Ovary (tissue), 7 donors: ENCODE measurements at regions not wholly inside any gene's neighbourhood (a gene's known extent, or its start where the extent isn't known, plus 50 kb on each side); places are given as distances from the start of the nearest gene placed in this dataset.

Experiments
- DNase-seq, 5 donors: peaks; one replicate each; pipeline ENCODE4 v3.0.0-alpha.2; 2019 to 2020
- H3K27ac ChIP-seq, 2 donors: fragments of 200-600 bp; one replicate each; pipeline versions ENCODE4 v1.5.1 to v1.8.0; 2019 to 2022
- H3K27me3 ChIP-seq: fragments of 200-600 bp; one replicate; pipeline ENCODE4 v1.8.0; 2022
- H3K36me3 ChIP-seq: fragments of 200-600 bp; sonication (generic); one replicate; pipeline ENCODE4 v1.5.1; 2019
- H3K4me1 ChIP-seq: one replicate; pipeline ENCODE4 v1.8.1; 2013; ENCODE audit warnings: mild to moderate bottlenecking, moderate library complexity; ENCODE audit not compliant: insufficient read depth
- H3K4me3 ChIP-seq: fragments of 200-600 bp; sonication (generic); one replicate; pipeline ENCODE4 v1.5.1; 2017
- H3K9me3 ChIP-seq, 2 donors: fragments of 200-600 bp in 1 of 2; sonication (generic) in 1 of 2; one replicate each; pipeline versions ENCODE4 v1.5.1 to v1.8.1; 2013 to 2019; ENCODE audit warnings: mild to moderate bottlenecking in 1 of 2, moderate library complexity in 1 of 2
- EP300 ChIP-seq: sonication (generic); formaldehyde crosslinking; IDR thresholded peaks from one replicate; pipeline ENCODE4 v1.6.1; 2017; ENCODE audit warnings: antibody characterized with exemption
- POLR2A ChIP-seq: fragments of 450-650 bp; IDR thresholded peaks from one replicate; pipeline ENCODE4 v1.6.1; 2017; ENCODE audit warnings: antibody characterized with exemption, mild to moderate bottlenecking, moderate library complexity
- WGBS, 3 donors: extraction: QIAGEN DNeasy Blood & Tissue Kit in 1 of 3; methylation state at CpG; one replicate each; pipeline versions ENCODE4 v1.1.5 to v1.1.7; 2013 to 2017; 5-methylcytosine and 5-hydroxymethylcytosine counted together
- intact Hi-C, 4 donors: fragments of 100-400 bp; cut with DNase I; formaldehyde crosslinking; loops; one replicate each; pipeline versions ENCODE4 v1.11.0 to v1.15.1; 2022 to 2023
- TF ChIP-seq, protein P1 (sequence below), 3 donors: fragments of 450-650 bp in 2 of 3; fragments of 200-600 bp in 1 of 3; IDR thresholded peaks; one replicate each; pipeline versions ENCODE4 v1.5.1 to v1.8.0; 2016 to 2022; ENCODE audit warnings: antibody characterized with exemption in 3 of 3, mild to moderate bottlenecking in 1 of 3
- donor health status: DM: no; HTN: no; CAD: no; lungs with moderate emphysema.
- donor health status: DM: no; HTN: no; CAD: no.
- donor health status: Bipolar disorder and iron deficiency.
- donor health status: DM: no; HTN: no; CAD: no.
- donor health status: DM: yes; HTN: yes; CAD: no.

- H3K27ac ChIP-seq, result no peak overlapping the region
- H3K9me3 ChIP-seq, result no peaks in the 10 kb centered on the region
- WGBS, 3 donors, result 50 to 56% (median 52%) methylated on average over 2 of the region's 2 CpGs
- intact Hi-C loops, result no loop called here
- no peaks in the 10 kb centered on the region for H3K36me3 ChIP-seq
- no peaks in the 10 kb centered on the region for H3K4me1 ChIP-seq
- no peak for DNase-seq
- no peaks in the 10 kb centered on the region for H3K27me3 ChIP-seq
- TF ChIP-seq EP300, result no peak
- no peak for TF ChIP-seq POLR2A
- TF ChIP-seq, protein P1, sequence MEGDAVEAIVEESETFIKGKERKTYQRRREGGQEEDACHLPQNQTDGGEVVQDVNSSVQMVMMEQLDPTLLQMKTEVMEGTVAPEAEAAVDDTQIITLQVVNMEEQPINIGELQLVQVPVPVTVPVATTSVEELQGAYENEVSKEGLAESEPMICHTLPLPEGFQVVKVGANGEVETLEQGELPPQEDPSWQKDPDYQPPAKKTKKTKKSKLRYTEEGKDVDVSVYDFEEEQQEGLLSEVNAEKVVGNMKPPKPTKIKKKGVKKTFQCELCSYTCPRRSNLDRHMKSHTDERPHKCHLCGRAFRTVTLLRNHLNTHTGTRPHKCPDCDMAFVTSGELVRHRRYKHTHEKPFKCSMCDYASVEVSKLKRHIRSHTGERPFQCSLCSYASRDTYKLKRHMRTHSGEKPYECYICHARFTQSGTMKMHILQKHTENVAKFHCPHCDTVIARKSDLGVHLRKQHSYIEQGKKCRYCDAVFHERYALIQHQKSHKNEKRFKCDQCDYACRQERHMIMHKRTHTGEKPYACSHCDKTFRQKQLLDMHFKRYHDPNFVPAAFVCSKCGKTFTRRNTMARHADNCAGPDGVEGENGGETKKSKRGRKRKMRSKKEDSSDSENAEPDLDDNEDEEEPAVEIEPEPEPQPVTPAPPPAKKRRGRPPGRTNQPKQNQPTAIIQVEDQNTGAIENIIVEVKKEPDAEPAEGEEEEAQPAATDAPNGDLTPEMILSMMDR (IDR thresholded peaks at IDR 0.05), result no peak
- no peak overlapping the region for H3K4me3 ChIP-seq
Measured at GRCh38 chr5:8633696-8634095, 764.7 kb downstream of the MTRR start.

DNA sequence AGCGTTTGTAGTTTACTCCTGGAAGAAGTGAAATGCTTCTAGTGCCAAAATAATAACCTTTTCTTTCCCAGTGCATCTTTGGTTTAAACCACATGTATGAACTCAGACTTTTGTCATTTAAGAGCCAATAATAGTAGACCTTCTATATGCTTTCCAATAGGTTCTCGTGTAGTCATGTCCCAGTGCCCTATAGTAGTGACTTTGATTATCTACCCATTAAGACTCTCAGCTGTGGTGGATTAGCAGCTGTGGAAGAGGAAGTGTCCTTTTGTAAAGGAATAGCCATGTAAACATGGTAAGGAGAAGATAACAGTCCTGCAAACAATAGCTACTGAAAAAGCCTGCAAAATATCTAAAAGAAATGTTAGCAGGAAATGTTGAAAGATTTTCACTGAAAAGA, 765.3 kb downstream of the MTRR start:
- intact Hi-C loops, result no loop called here
- 29 to 41% (median 29%) methylated on average over 2 of the region's 2 CpGs for WGBS, 3 donors
- H3K4me1 ChIP-seq, result no peaks in the 10 kb centered on the region
- H3K27me3 ChIP-seq, result no peaks in the 10 kb centered on the region
- TF ChIP-seq, protein P1 (IDR thresholded peaks at IDR 0.05), result no peak
- no peak for TF ChIP-seq EP300
- no peak for TF ChIP-seq POLR2A
- no peaks in the 10 kb centered on the region for H3K36me3 ChIP-seq
- no peak overlapping the region for H3K4me3 ChIP-seq
- H3K27ac ChIP-seq, result no peak overlapping the region
- no peak for DNase-seq
- no peaks in the 10 kb centered on the region for H3K9me3 ChIP-seq

GRCh38 chr5:8641786-8642505, 773.0 kb downstream of the MTRR start:
- no peak for TF ChIP-seq EP300
- TF ChIP-seq, protein P1 (IDR thresholded peaks at IDR 0.05), result no peak
- Histone ChIP-seq H3K4me1 (no peaks in the 10 kb centered on the region), H3K36me3 (no peaks in the 10 kb centered on the region), H3K4me3 (no peak overlapping the region), H3K27me3 (no peaks in the 10 kb centered on the region), H3K27ac (no peak overlapping the region), H3K9me3 (no peaks in the 10 kb centered on the region)
- WGBS, 3 donors, result 82 to 87% (median 87%) methylated on average over 7 of the region's 7 CpGs
- no peak for DNase-seq
- intact Hi-C loops, result no loop called here

DNA sequence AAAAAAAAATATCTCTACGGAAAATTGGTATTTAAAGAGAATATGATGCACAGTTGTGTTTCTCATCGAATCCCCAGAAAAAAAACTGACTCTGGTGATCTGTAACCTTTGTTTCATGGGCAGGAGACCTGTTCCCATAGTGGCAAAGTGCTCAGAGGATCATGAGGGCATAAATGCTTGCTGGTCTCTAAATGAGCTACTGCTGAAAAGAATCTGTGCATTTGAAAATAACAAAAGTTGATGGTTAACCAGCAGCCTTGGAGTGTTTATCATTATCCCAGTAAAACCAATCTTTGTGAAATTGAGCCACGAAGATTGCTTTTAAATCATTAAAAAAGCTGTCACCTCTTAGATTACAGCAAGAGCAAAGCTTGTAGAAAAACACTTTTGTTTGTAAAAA, 775.4 kb downstream of the MTRR start:
- Histone ChIP-seq H3K27me3 (no peaks in the 10 kb centered on the region), H3K27ac (no peak overlapping the region), H3K36me3 (no peaks in the 10 kb centered on the region), H3K4me1 (no peaks in the 10 kb centered on the region), H3K9me3 (no peaks in the 10 kb centered on the region), H3K4me3 (no peak overlapping the region)
- DNase-seq, result no peak
- intact Hi-C loops, result no loop called here
- WGBS, 3 donors, result 54 to 61% (median 57%) methylated on average over 3 of the region's 3 CpGs
- no peak for TF ChIP-seq EP300
- TF ChIP-seq, protein P1 (IDR thresholded peaks at IDR 0.05), result no peak
- TF ChIP-seq POLR2A, result no peak
